Amniotic stem cell (primary cell): ENCODE measurements at regions not wholly inside any gene's neighbourhood (a gene's known extent, or its start where the extent isn't known, plus 50 kb on each side); places are given as distances from the start of the nearest gene placed in this dataset.

Experiments used
- DNase-seq: peaks from one replicate; lab custom pipeline; 2025; lab: John Stamatoyannopoulos, UW

DNA sequence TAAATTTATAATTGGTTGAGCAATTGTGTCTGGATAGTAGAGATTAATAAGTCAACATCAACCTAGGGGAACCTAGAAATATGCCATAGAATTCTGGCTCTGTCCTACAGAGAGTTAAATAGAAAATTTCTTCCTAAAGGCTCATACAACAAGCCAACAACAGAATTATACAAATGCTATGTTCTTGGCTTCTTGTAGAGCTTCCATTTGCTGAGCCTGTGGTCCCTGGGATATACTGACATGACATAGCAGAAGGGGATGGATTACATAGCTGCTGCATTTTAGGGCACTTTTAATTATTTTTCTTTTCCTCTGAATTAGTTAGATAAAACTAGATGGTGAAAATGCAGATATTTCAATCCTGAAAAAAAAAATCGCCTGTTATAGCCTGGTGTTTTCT is 95.5 kb upstream of the ST6GAL2 start:
- no peak for DNase-seq

DNA sequence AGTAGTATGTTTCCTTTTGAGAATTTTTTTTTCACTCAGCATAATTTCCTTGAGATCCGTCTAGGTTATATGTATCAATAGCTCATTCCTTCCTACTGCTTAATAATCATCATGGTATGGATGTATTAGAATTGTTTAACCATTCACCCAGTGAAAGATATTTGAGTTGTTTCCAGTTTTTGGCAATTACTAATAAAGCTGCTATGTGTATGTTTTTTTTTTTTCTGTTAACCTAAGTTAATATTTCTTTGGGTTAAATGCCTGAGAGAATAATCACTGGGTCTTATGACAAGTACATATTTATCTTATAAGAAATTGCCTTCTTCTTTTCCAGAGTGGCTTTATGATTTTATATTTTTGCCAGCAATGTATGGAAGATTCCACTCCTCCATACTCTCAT is 96.4 kb upstream of the ST6GAL2 start:
- DNase-seq, result no peak

DNA sequence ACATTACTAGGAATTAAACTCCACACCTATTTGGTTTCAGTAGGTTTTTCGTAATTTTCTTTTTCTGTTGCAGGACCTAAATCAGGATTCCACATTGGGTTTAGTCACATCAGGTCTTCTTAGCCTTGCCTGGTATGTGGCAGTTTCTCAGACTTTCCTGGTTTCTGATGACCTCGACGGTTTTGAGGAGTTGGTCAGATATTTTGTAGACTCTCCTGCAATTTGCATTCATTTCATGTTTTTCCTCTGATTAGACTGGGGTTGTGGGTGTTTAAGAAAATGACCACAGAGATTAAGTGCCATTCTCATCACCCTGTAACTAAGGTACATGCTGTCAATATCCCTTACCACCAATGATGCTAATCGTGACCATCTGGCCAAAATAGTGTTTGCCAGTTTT is 97.3 kb upstream of the ST6GAL2 start:
- DNase-seq, result no peak

DNA sequence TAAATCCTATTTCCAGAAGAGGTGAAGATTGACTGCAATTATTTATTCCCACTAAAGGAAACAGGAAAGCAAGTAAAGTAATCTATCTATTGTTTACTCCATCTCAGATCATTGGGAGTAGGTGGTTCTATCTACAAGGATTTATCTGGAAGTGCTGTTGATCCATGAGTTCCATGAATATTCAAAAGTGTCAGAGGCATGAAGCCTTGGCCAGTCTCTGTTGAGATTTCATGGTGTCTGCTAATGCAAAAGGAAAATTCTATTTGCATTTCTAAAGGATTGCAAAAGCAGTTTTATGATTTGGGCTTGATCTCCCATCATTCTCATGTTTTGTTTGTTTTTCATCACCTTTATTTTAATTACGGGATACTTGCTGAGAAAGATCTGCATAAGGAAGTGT is 102.4 kb upstream of the ST6GAL2 start:
- DNase-seq, result no peak

DNA sequence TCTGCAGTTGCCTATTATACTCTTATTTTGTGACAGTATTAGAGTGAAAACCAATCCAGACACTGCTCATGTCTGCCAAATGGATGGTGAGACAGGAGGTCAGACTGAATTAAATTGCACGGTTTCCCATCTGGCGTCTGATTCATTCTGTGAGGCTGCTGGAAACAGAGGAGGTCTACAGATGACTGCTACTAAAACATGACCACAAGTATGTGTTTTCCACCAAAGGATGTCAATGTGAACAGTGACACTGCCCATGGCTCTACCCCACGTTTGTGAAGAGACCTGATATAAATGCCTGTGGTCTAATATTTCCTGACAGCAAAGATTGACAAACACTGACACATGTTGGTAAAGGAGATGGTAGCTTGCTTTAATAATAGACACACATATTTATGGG is 104.3 kb upstream of the ST6GAL2 start:
- DNase-seq, result no peak

DNA sequence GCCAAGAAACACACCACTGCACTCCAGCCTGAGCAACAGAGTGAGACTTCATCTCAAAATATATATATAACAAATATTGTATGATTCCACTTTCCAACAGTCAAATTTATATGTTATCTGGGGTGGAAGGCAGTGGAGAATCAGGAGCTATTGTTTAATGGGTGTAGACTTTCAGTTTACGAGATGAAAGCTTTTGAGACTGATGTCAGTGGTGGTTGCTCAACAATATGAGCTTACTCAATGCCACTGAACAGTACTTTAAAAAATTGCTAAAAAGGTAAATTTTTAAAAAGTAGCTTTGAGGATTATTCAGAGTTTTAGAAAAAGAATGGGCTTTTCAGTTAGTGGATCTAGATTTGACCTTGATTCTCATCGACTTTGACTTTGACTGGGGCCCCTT is 105.9 kb upstream of the ST6GAL2 start:
- no peak for DNase-seq

DNA sequence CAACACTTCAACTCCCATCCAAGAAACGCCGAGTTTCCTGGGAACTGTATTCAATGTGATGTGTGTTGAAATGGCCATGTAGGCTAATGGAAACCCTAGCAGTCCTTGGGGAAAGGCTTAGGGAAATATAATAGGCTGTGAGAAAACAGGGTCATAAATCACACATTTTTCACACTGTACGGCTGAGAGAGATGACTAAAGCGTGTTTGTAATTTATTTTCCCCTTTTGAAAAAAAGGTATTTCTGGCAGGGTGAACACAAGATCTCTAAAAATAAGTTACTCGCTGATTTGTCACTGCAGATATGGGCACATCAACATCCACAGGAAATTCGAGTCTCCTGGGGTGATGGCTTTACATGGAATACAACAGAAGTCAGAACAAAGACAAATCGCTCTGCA is 109.6 kb upstream of the ST6GAL2 start:
- no peak for DNase-seq

DNA sequence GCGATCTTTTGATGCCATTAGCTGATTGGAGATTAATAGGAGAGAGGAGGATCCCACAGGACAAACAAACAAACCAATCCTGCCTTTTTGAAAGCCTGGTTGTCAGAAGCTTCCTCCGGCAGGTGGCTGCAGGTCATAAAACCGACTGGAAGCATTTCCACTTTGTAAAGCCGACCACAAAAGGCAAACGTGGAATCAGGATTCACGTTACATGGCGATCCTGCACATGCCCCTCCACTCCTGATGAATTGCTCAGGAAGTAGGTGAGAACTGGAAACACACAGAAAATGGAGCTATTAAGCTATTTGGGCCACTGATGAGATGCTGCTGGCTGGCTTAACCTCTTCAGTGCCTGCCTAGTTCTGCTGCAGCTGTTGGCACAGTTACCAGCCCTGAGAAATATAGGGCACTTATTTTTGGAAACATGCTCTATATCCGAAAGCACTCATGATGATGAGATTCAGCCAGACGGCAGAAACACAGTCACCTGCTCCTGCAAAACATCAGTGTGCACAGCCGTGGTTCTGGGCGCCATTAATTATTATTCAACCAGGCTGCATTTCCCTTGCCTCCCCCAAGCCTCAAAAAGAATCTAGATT is 110.3 kb upstream of the ST6GAL2 start:
- no peak for DNase-seq

DNA sequence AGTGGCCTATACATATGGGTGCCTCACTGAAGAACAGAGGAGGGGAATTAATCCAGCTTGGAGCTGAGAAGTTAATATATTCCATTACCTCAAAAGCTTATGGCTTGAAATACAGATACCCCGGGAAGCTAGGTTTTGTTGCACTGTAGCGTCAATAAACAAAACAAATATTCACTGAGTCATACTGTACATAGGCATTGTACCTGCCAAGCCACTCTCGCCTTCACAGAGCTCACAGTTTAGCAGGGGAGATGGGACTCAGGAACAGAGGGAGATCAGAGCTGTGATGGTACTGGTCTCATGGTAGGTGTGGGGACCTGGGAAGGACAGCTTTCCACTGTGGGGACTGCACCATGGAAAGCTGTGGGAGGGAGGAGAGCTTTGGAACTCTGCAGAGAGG is 111.2 kb upstream of the ST6GAL2 start:
- no peak for DNase-seq

DNA sequence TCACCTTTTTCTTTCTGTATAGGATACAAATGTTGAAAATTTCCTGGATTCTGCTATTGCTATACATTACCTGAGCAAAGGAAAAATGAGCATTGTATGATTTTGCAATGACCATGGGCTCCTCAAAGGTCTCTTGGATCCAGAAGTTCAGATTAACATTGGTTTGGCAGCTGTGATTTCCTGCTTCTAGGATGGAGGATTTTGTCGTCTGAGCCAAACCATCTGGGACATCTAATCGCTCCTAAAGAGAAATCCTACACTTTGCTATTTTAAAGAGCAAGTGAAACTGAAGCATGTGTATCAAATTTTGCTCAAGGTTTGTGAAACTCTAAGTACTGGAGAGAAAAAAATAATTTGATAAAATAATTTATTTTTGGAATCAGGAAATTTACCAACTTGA is 115.1 kb upstream of the ST6GAL2 start:
- no peak for DNase-seq

DNA sequence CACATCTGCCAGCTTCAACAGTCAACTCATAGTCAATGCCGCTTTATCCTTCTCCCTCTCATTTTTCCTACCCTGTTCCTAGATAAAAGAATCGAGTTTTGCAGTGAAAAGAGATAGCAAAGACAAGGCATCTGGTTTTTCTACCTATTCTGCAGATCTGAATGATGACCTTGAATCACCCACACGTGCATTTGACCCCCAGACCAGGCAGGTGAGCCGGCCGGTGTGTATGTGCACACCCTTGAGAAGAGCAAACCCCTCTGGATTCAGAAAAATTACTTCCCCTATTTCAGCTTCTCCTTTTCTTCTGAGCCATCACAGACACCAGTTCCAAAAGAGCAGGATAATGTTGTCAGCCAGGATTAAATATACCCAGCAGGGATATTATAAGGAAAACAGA is 115.6 kb upstream of the ST6GAL2 start:
- no peak for DNase-seq

DNA sequence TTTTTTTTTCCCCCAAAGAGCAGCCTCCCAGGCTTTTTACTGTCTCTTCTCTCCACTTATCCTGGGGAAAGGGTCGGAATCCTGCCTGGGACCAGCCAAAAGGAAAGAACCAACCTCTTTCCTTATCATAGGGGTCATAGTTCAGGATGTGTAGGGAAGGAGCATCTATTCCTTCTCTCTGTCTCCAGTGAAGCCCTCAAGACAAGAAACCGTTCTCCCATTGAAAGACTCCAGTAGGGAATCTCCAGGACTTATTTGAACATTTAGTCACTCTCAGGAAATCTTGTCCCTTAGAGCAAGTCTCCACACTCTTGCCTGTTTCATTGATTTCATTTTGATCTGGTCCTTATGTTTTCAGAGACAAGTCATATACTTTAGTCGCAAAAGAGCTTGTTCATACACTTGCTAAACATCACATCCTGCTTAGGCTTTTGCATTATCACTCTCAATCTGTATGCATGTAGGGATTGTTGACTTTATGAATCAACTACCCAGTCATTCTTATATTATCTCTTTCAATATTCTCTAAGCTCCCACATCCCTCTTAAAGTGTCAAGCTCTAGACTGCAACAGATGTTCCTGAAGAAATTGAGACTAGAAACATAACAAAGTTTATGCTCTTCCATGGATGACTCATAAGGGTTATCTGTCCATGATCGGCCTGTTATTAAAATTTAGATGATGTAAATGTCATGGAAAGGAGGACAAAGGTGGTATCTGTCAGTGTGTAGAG is 116.2 kb upstream of the ST6GAL2 start:
- peak; percentile 32 for DNase-seq

DNA sequence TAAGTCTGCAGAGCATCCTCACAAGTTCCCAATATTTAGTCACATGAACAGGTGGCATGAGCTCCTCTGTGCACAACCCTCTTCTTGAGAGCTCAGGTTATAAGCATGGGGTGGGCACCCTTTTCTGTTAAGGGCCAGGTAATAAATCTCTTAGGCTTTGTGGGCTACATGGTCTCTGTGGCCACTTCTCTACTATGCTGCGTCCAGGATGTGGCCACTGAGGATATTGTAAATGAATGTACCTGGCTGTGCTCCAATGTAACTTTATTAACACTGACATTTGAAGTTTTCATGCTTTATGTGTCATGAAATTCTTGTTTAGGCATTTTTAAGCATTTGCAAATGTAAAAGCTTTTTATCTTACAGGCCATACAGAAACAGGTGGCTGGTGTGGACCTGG is 116.8 kb upstream of the ST6GAL2 start:
- no peak for DNase-seq

DNA sequence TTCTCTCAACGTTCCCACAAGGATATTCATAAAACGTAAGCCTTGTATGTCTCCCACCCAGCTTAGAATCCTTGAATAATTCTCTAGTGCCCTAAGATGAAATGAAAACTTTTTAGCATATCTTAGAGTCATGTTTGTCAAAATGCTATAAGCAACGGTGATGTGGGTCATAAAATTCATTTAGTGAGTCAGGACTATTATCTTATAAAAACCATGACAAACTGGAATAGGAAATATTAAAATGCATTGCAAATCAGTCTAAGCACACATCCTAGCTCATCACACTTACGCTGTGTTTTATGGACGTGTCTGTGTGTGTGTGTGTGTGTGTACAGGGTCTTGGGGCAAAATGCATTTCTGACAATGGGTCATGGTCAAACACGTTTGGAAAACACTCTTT is 119.9 kb upstream of the ST6GAL2 start:
- no peak for DNase-seq

DNA sequence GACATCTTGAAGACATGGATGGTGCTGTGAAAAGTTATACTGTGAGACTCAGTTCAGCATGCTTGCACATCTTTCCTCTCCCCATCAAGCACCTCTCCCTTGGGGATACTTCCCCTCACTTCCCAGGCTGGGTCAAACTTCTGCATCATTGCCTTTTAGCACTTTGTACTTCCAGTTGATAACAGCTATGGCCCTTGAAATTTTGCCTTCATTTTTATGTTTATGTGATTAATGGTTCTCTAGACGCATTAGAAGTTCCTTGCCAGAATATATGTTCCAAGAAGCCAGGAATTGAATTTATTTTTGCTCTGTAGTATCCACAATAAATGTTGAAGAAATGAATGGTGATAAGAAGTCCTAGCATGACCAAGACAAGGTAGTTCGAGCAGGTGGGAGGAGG is 120.9 kb upstream of the ST6GAL2 start:
- DNase-seq, result no peak

DNA sequence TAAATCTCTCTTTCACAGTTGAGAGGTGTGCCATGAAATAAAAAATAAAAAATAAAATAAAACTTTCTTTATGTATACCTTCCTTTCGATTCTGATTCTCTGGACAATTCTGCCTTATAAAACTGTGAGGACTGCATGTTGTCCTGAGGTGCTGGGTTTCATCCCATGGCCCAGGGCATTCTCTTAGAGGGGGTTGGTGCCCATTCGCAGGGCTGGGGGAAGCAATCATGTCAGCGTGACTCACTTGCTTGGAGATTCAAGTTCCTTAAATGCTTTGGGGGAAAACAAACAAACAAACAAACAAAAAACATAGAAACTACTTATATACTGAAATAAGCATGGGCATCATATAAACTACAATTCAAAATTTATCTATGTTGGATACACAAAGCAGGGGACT is 122.0 kb upstream of the ST6GAL2 start:
- DNase-seq, result no peak

DNA sequence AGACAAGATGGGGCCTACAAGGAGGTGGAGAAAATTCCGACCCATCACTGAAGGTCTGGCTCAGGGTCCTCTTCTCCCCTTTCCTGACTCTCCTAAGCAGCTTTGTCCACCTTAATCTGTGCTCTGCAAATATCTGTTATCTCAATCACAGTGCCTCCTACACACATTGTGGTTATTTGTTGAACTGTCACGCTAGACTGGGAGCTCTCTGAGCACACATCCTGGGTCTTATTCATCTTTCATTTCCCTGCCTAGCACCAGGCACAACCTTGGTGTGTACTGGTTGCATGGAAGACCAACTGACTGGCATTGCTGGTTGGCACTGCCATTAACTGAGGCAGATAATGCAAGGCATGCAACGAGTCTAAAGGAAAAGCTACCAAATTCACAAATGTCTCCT is 122.9 kb upstream of the ST6GAL2 start:
- DNase-seq, result no peak

DNA sequence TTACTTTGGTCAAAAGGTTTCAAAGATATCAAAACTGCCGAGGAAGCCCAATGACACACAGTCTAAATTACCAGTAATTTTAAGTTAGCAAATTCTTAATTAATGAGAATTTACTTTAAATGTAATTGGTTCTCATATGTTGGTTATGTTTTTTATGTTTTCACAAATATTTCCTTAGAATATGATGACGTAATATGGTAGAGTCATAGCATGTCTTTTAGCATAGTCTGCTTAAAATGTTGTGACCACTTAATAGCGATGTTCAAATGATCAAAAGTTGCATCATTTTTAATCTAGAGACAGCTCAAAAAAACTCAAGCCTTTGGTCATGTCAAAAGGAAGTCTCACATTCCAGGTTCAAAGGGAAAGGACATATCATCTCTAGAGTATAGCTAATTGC is 123.3 kb upstream of the ST6GAL2 start:
- DNase-seq, result no peak

DNA sequence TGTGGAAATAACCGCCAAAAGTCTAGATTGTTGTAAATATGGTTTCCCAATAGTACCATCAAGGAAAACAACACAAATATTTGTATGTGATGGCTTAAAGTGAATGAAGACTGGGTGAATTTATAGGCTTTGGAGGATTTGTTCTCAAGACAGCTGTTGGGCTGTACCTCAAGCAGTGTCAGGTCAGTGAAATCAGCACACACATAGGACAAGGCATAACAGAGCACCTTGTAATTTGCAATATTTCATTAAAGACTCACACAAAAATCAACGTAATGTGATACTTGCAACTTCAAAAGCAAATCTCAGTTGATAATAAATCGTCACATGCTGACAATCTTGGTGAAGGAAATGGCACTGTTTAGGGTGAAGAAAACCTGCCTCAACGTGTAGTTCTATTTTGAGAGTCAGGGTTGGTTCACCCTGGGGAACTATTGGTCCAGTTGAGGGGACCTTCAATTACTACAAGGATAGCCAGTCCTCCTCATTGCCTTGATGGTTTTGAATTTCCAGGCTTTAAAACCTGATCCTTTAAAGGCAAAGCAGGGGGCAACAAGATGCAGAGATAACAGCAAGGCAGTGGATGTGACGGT is 126.8 kb upstream of the ST6GAL2 start:
- DNase-seq, result no peak

DNA sequence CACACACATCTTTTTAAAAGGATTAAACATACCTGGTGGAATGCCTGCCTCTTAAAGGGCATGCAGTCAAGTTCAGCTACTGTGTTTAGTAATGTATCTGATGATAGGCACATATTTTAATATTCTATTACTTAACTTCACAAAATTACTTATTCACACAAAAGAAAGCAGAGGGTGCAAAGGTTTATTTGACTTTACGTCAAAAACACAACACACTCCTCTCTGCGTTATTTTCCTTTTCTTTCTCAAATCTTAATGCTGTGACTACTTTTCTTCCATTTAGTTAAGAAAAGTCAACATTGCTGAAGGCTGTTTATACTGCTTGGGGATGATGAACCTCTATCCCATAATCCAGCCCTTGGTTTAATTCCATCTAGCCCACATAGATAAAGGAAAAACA is 127.9 kb upstream of the ST6GAL2 start:
- no peak for DNase-seq

DNA sequence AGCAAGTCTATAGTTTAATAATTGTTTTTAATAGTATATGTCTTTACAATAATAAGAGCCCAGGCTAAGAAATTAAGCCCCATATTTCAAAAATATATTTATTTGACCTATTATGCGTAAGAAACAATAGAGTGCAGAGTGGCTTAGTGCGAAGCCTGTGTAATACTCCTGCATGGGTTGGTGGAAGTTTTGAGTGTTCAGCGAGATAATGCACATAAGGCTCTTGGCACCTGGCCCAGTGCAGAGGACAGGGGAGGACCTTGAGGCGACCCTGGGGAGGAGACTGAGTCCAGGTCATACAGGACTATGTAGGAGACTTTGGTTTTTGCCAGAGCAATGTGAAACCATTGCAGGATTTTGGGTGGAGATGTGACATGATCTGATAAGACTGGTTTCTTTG is 132.4 kb upstream of the ST6GAL2 start:
- DNase-seq, result no peak

DNA sequence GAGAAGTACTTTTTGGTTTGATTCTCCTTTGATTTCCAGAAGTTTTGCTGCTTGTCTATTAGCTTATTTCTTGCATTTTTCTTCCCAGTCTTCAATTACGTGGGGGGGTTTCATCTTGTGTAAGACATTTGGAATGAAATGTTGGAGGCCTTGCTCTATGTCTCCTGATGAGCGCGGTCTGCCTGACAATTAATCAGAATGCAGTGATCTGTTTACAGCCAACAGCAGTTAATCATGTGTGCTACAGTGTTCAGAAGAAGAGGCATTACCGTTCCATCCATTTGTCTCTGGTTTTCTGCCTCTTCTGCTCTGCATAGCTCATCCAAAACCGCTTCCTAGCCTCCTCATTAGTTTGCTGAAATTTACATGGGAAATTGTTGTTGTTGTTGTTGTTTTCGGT is 134.4 kb upstream of the ST6GAL2 start:
- no peak for DNase-seq

DNA sequence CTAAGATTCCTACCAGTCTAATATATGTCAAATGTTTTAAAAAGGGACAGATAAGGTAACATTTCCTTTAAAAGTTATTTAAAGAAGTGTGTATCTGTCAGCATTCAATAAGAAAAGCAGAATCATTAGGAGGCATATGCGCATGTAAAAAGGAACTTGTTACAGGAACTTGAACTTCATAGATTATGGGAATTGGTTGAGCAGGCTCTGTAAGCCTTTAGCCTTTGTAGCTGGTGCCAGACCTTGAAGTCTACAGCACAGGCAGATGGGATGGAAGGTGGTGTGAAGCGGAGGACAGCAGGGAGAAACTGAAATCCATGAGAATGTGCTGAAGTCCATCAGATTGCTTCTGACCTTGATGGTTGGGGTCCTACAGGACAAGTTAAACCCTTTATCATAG is 138.3 kb upstream of the ST6GAL2 start:
- DNase-seq, result no peak

DNA sequence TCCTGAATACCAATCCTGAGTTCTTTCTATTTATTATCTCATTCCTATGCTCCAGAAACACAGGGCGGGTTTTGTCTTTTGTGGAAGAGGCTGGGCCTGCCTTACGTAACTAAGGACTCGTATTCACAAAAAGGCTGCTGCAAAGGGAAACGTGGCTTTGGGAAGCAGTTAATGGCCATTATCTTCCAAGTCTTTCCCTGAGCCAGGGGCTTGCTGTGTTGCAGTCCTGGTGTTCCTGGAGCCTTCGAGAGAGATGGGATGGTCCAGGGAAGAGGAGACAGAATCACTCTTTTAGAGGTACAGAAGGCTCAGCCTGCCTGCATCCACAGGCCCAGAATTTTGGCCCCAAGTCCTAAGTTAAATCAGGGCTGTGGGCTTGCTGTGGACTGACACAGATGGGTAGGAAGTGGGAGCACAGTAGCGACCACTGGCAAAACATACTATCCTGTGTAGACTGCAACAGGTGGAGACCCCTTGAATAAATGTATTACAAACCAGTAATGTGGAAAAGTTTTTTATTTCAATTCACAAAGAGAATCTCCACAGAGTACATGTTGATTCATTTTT is 139.4 kb upstream of the ST6GAL2 start:
- no peak for DNase-seq
